ENCODE measurements at regions not wholly inside any gene's neighbourhood (a gene's known extent, or its start where the extent isn't known, plus 50 kb on each side); places are given as distances from the start of the nearest gene placed in this dataset.
"Not testable (repeated sequence)": the region's sequence is repeated elsewhere in the genome, so short reads cannot be mapped to it uniquely, and the experiment has no call there.

DNA sequence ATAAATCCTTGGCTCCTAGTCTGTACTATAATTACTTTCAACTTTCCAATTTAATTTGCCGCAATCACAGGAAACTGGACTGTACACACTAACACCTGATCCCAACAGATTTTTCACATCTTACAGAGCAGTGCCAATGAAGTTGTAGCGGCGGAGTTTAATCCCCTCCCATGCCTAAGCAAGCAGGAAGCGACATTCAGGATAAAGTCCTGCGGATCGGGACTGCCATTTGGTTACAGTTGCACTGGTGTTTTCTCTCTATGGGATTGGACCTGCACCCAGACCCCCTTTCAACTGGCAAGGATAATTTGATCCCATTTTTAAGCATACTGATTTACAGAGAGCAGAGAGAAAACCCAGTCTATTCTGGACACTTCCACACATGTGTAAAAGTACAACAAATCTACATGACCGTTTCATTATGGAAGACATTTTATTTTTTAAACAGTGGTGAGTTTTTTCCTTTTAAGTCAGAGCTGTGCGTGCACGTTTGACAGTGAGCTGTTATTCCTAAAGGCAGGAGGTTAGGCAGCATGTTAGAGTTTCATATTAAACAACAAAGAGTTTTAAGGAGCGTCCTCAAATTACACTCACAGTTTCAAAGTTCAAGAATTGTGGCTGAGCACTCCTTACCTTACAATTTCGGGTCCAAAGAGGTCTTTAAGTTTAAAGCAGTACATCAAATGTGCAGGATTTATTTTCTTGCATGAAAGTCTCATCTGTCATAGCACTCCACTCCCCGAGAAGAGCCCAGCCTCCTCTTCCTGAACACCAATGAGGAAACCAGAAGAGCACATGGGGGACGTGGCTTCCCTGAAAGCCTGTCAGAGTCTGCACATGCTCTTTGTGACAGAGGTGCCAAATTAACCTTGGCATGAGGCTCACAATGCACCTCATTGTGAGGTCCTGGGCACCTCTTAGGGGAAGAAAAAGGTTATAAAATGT is 141.6 kb upstream of the RFC3 start:
- peak; percentile 16 for DNase-seq

DNA sequence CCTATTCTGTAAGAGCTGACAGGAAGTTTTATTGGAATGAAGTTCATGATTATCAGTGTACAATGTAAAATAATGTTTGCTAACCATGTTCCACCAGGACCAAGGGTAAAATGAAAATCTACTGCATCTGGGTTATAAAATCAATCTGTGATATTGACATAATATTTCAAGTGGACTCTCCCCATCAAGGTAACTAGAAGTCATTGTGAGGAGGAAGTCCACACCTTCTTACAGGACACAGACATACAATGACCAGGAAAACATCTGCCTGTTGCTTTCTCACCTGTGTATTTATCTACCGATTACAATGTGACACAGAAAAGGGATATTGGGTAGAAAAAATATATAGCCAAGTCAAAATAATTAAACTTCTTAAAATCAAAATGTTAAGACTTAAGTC is 140.7 kb upstream of the RFC3 start:
- DNase-seq: no peak

DNA sequence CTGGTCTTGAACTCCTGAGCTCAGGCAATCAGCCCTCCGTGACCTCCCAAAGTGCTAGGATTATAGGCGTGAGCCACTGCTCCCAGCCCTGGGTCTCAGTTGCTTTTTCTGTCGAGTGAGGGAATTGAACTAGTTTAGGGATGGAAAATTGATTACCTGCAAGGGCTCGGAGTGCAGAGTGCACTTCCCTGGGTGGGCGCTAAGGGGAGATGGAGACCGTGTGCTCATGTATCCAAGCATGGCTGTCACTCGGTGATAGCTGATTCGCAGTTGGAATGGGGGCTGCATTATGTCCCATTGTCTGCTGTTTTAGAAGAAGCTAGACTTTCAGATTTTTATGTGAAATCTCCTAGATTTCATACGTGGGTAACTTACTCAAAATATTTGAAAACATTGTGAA is 139.9 kb upstream of the RFC3 start:
- no peak for DNase-seq

DNA sequence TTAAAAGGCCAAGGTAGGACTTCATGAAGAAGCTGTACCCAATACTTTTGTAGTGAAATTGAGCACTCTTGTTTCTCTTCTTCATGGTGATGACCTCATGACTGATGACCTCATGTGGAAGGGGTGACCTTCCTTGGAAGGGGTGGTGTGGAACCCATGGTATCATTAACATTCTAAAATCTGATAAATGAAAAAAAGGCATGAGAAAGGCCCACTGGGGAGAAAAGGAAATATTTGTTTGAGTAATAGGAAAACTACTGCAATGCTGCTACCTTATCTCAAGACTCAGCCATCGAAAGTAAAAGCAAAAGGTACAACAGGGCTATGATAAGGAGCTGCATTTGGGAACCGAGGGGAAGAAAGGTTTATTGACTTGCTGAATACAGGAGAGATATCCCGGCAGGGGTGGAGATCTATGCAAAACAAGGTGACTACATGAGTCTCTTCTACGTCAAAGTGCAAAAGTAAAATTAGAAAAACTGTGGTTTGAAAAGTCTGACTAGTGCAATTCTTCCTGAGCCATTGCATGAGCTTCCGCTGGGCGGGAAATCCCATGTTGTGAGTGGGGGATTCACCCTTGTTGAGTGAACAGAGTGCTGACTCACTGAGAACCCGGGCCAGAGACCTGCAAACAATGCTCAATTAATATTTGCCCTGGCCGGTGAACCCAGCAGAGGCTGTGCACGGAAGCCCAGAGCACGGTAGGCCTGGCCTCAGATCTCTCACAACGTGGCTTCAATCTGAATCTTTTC is 138.9 kb upstream of the RFC3 start:
- peak; percentile 82 for DNase-seq

DNA sequence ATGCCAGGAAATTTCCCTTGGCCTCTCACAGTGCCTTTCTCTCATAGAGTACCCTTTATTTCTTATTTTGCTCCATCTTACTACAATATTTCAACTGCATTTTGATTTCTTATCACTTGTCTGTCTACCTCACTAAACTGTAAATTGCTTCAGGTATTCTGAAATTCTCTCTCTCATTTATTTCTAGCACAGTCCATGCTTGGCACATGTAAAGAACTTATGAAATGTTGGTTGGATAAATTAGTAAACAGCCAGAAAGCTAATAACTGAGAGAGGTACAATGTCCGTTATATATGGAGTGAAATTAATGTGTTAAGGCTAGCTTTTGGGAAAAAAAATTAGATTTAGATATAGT is 138.3 kb upstream of the RFC3 start:
- DNase-seq: no peak

DNA sequence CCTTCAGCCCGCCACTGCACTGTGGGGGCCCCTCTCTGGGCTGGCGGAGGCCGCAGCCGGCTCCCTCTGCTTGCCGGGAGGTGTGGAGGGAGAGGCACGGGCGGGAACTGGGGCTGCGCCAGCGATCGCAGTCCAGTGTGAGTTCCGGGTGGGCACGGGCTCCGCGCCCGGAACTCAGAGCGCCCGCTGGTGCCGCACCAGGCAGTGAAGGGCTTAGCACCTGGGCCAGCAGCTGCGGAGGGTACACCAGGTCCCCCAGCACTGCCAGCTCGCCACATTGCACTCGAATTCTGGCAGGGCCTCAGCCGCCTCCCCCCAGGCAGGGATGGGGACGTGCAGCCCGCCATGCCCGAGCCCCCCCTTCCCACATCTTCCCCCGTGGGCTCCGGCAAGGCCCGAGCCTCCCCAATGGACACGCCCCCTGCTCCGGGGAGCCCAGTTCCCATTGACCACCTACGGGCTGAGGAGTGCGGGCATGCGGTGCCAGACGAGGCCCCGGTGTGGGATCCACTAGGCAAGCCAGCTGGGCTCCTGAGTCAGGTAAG is 135.9 kb upstream of the RFC3 start:
- no peak for DNase-seq

DNA sequence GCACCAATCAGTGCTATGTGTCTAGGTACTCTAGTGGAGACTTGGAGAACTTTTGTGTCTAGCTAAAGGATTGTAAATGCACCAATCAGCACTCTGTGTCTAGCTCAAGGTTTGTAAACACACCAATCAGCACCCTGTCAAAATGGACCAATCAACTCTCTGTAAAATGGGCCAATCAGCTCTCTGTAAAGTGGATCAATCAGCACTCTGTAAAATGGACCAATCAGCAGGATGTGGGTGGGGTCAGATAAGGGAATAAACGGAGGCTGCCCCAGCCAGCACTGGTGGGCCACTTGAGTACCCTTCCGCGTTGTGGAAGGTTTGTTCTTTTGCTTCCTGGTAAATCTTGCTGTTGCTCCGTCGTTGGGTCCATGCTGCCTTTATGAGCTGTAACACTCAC is 135.3 kb upstream of the RFC3 start:
- not testable (repeated sequence) for DNase-seq

DNA sequence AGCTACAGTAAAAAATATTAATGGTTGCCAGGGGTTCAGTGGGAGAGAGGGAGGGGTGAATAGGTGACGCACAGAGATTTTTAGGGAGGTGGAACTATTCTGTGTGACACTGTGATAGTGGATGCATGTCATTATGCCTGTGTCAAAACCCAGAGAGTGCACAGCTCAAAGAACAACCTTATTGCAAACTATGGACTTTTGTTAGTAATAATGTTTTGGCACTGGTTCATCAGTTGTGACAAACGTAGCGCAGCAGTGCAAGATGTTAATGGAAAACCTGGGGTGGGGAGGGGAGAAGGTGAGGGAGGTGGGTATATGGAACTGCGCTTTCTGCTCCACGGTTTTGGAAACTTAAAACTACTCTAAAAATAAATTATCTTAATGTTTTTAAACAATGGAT is 134.6 kb upstream of the RFC3 start:
- no peak for DNase-seq

DNA sequence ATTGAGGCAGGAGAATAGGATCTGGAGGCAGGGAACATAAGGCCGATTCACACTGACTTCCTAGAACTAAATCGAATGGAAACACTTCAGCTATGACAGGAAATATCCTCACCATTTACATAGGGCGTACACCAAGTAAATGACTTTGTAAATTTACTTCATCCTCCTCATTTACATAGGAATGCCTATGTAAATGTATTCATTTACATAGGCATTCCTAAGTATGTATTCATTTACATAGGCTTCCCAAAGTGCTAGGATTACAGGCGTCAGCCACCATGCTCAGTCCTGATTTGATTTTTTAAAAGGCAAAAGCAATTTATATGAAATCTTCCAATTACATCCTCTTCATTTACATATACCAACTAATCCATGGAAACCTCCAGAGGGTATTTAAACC is 133.1 kb upstream of the RFC3 start:
- DNase-seq: no peak

DNA sequence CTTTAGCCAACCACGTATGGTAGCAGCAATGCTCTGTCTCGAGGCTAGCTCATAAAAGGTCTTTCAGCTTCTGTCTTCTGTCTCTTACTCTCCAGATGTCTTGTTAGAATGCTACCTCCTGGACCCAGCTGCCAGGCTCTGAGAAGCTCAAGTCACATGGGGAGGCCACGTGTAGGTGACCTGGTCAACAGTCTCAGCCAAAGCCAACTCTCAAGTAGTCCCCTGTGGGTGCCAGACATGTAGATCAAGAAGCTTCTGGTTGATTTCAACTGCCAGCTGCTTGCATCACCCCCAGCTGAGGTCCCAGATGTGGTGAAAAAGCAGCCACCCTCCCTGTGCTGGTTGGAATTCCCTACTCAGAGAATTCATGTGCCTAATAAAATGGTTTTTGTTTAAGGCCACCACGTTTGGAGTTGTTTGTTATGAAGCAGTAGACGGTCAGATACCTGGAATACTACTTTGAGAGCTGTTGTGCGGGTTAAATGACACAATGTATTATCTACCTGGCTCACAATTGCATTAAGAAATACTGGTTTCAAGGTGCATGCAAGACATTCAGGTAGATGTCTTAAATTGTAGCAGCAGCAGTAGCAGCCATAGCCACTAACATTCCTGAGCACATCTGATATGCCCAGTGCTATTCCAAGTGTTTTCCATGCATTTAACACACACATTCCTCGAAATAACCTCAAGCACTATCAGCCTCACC is 131.0 kb upstream of the RFC3 start:
- no peak for DNase-seq

DNA sequence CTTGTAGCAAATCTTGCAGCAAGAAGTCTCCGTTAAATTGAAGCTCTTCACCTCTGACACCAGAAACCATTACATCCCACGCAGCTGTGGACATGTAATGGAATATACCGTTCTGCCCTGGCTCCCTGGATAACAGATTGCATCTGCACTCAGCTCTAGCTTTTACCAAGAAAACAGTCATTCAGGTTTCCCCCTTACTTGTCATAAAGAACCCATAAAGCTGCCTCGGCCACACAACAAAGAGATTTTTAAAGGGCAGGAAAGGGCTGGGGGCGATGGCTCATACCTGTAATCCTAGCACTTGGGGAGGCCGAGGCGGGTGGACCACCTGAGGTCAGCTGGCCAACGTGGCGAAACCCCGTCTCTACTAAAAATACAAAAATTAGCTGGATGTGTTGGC is 127.6 kb upstream of the RFC3 start:
- no peak for DNase-seq

DNA sequence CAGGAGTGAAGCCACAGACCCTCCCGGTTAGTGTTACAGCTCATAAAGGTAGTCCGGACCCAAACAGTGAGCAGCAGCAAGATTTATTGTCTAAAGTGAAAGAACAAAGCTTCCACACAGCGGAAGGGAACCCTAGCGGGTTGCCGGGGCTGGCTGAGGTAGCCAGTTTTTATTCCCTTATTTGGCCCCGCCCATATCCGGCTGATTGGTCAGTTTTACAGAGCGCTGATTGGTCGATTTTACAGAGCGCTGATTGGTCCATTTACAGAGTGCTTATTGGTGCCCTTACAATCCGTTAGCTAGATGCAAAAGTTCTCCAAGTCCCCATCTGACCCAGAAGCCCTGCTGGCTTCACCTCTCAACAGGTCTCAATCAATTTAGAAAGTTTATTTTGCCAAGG is 126.0 kb upstream of the RFC3 start:
- DNase-seq: no peak

DNA sequence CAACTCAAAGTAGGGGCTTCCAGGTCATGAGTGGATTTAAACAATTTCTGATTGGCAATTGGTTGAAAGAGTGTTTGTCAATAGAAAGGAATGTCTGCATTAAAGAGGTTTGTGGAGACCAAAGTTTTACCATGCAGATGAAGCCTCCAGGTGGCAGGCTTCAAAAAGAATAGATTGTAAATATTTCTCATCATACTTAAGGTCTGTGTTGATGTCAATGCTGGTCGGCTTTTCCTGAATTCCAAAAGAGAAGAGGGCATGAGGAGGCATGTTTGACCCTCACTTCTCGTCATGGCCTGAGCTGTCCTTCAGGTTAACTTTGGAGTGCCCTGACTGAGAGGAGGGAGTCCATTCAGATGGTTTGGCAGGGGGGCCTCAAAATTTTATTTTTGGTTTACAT is 125.4 kb upstream of the RFC3 start:
- DNase-seq: no peak

DNA sequence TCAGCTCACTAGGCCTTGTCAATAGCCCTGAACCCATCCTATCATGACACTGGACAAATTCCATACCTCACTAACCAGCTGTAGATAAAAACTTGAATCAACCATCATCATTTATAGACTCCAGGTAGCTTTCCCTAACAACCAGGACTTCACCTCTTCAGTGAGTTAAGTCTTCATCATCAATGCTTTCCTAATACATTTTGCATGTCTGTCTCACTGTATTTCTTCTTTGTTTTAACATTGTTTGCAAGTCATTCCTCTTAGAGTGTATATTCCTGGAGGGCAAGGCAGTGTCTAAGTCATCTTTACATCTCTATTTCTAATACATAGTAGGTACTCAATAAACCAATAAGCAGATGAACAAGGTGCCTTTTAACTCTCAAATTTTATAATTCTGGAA is 123.4 kb upstream of the RFC3 start:
- DNase-seq: no peak

DNA sequence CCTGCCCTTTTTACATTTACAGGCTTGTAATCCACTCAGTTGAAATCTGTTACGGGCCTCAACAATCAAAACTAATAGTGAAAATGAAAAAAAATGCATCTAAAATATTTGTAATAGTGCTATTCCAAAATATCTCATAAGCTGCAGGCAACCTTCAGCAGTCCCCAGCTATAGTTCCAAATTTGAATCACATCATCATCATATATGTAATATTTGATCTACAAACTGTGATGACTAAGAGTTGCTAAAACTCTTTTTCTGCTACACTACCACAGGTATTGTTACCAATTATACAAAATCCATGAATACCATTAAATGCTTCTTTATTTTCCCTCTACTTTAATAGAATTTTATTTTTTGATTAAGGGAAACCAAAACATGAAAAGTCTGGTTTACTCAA is 121.4 kb upstream of the RFC3 start:
- no peak for DNase-seq

DNA sequence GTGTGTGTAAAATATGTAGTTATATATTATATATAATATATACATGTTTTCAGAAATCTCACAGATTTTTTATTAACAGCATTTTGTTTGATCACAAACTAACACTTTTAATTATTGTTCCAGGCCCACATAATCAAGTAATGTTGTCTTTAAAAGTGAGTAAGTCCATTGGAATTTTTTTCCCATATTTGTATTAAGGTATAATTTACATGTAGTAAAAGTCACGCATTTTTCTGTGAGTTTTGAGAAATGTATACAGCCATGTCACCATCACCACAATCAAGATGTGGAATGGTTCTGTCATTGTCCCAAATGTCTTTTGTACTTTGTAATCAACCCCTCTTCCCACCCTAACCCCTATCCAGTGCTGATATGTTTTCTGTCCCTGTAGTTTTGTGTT is 120.0 kb upstream of the RFC3 start:
- DNase-seq: no peak

DNA sequence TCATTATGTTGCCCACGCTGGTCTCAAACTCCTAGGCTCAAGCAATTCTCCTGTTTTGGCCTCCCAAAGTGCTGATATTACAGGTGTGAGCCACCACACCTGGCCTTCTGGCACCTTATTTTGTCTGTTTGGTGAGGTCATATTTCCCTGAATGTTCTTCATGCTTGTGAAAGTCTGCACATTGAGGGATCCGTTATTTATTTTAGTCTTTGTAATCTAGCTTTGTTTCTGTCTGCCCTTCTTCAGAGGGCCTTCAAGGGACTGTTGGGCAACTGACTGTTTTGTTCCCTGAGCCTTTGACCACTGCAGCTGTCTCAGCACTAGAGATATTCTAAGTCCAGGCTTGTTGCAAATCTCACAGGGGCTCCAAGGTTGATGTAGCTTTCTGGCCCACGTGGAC is 110.5 kb upstream of the RFC3 start:
- DNase-seq: no peak

DNA sequence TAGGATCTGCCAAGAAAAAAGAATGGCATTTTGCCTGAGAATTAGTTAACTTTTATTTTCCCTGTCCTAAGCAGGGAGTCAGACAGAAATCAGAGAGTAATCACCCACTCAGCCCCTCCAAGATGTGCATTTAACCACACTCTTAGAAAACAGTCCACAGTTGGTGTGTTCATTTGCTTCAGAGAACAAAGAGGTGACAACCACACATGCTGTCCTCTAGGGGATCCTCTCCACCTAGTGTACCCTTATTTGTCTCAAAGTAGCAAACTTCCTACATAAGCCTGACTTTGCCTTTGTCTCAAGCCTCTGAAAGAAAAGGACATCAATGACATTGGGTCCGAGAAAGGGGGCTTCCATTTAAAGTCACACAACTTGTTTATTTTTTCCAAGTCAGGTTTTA is 107.0 kb upstream of the RFC3 start:
- DNase-seq: no peak

DNA sequence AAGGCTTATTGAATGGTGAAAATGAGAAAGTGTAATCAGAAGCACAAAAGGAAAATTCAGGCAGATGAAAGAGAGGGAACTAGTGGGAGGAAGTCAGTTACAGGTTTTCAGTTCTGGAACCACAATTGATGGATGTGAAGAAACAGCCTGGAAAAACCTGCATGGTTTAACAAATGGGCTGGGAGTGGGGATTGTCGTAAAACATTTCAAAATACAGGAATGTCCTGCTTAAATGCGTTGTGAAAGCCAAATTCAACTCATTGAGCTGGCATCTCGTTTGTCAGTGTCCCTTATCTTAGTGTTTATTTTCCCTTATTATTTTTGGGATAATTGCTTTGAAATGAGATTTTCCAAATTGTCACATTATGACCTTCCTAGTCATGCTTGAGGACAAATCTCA is 106.5 kb upstream of the RFC3 start:
- no peak for DNase-seq

DNA sequence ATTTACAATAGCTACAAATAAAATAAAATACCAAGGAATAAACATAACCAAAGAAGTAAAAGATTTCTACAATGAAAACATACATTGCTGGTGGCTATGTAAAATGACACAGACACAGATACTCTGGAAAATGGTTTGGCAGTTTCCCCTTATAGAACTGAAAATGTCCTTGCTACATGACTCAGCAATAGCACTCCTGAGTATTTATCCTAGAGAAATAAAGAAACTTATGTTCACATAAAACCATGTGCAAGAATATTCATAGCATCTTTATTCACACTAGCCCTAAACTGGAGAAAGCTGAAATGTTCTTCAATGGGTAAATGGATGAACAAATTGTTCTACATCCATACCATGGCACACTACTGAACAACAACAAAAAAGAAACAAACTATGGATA is 100.2 kb upstream of the RFC3 start:
- DNase-seq: peak; percentile 9

DNA sequence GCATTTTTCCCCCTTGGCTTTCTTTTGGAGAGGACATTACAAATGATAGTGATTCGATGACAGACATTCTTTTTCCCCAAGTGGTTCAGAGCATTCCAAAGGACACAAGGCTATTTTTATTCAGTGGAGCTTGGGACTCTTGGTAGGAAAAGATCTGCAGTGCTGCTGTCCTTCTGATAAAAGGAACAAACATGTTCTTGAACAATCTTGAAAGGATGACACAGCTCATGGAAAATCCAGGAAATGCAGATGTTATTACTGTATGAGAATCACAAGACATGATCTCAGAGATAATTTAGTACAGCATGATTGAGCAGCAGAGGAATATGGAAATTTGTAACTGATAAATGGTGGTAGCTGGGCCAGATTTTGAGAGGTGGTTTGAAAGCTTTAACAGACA is 96.2 kb upstream of the RFC3 start:
- DNase-seq: peak; percentile 81

DNA sequence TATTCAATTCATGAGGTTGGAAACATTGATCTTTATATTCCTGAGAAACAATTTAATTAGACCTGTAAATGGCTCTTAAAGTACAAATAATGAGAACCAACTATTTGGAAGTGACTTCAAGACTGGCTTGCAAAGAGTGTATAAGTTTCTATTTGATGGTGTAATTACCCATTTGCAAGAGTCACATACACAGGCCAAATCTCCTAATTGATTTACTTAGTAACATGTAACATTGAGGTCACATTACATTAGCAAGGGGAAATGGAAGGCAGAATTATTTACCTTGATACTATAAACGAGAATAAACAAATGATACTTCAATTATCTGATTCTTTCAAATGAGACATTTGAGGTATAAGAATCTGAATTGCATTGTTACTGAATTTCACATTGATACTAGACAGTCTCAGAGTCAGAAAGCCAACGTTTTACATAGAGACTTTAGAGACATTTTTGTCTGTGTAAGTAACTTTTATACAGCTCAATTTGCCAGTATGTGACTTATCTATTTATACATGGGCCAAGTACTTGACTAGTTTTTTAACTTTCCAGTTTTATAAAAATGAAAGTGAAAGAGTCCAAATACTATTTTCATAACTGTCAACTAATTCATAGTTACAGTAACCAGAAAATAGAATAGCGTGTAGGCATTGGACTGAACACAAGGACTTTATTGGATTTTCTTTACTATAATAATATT is 95.6 kb upstream of the RFC3 start:
- peak; percentile 66 for DNase-seq

DNA sequence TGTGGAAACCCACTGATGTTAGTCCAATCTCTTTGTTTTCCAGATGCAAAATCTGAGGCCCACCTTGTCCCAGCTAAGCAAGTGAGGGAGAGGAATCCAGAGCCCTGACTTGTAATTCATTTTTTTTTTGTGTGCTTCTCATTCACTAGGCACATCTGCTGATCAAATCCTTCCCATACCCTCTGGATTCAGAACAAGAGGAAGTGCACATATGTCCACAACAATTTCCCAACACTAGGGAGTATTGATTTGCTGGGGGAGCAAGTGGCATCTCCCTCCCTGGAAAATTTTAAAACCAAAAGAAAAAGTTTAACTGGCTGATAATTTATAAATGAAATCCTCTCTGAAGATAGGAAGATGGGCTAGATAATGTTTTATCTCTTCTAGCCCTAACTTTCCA is 94.6 kb upstream of the RFC3 start:
- peak; percentile 35 for DNase-seq

All from suppressor macrophage treated with lipopolysaccharide for 4 hours (primary cell).